ENCODE measurements at regions not wholly inside any gene's neighbourhood (a gene's known extent, or its start where the extent isn't known, plus 50 kb on each side); places are given as distances from the start of the nearest gene placed in this dataset.

DNA sequence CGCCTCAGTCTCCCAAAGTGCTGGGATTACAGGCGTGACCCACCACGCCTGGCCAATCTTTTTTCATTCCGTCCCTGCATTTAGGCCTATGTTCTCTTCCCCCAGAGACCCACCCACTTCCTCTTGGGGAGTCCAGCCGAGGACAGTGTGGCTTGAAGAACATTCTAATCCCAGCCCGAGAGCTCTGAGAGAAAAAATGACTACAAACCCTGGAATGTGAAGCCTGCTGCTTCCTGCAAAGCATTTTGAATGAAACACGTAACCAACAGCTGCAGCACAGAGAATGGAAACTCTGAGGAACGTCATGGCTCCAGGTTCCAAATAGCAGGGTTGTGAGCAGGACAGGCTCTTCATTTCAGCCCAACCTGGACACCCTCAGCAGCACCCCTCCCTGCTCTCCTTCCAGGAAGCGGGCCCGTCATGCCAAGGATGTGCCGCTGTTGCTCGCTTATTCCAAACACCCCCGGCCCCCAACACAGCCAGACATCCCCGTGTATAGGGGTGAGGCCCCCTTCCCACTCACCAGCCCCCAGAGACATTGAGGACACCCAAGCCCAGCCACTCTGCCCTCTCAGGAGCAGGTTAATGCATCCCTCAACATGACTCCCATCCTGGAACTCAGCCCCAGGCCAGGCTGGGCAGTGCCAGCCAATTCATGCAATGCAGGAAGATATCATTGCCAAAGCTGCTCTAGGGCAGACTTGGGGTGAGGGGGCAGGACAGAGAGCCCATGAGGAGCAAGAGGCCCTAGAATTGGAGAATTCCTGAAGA lies 139.8 kb downstream of the ZFP36L2 start:
- peak; percentile 99 for DNase-seq (ENCODE audit: low read depth)

- peak; percentile 61 for DNase-seq (ENCODE audit: low read depth)
Measured at GRCh38 chr2:43085929-43086328, 140.5 kb downstream of the ZFP36L2 start.

DNA sequence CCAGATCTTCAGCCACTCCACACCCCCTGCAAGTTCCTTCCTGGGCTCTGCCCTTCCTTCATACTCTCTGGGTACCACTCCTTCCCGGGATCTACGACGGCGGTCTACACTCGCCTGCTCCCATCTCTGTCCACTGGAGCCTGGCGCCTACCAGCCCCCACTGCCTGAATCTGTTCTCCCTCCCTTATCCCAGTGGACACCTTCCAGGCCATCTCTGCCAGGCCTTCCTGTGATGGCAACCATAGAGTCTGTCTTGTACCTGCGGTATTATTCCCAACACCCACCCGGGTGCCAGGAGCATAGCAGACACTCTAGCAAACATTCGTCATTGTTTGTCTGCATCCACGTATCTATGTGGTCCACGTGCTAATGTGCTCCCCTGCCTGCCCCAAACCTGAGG lies 140.9 kb downstream of the ZFP36L2 start:
- DNase-seq (ENCODE audit: low read depth) = no peak

DNA sequence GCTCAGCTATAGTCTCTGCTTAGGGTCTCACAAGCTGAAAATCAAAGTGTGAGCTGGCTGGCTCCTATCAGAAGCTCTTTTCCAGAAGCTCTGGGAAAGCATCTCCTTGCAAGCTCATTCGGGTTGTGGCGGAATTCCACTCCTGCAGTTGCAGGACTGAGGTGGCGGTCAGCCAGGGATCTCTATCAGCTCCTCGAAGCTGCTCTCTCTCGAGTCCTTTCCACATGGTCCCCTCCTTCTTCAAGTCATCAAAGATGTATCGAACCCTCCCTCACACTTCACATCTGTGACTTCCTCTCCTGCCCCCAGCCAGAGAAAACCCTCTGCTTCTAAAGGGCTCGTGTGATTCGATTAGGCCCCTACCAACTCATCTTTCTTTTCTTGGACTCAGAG lies 141.7 kb downstream of the ZFP36L2 start:
- peak; percentile 80 for DNase-seq (ENCODE audit: low read depth)

DNA sequence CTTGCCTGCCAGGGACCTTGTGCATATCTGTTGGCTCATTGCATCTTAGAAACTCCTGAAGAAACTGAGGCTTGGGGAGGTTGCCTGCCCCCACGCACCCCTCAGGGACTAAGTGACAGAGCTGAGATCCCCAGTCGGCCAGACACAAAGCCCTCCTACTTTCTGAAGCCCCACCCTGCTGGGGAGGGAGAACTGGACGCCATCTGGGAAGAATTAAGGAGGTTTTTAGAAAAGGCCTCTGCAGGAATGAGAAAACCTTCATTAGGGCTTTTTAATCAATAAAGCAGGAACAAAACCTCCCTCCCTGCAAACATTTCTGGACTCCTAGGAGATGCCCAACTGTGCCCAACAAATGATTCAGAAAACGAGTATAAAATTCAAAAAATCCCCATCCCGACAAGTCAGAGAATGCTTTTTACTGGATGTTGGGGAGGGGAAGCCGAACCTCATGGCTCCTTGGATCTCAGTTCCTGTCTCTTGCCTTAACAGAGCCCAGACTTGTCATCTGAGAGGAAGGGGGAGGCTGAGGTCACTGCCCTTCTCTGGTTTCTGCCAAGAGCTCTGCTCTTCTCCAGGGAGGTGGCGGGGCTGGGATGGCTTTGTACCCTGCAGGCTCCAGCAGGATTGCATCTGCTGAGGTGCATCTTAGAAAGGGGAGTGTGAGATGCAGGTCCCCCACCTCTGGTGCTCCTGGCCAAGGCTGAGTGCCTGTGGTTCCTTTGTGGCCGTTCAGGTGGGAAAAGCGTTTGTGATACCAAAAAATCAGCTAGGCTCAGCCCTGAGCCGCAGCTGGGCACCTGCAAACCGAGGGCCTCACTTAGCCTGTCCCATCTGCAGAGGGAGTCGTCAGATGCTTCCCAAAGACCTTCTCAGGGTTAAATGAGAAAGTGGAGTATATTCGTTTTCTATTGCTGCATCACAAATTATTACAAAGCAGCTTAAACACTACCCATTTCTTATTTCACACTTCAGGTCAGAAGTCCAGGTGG lies 142.4 kb downstream of the ZFP36L2 start:
- DNase-seq (ENCODE audit: low read depth) = peak; percentile 72

- no peak for DNase-seq (ENCODE audit: low read depth)
Measured at GRCh38 chr2:43082903-43083677, 143.3 kb downstream of the ZFP36L2 start.

GRCh38 chr2:43082111-43082894 lies 144.1 kb downstream of the ZFP36L2 start:
- DNase-seq (ENCODE audit: low read depth) = peak; percentile 92

- DNase-seq (ENCODE audit: low read depth) = no peak
Measured at GRCh38 chr2:43081131-43081765, 145.2 kb downstream of the ZFP36L2 start.

- DNase-seq (ENCODE audit: low read depth) = no peak
Measured at GRCh38 chr2:43080571-43081021, 145.8 kb downstream of the ZFP36L2 start.

- DNase-seq (ENCODE audit: low read depth) = no peak
Measured at GRCh38 chr2:43078781-43079755, 147.3 kb downstream of the ZFP36L2 start.

DNA sequence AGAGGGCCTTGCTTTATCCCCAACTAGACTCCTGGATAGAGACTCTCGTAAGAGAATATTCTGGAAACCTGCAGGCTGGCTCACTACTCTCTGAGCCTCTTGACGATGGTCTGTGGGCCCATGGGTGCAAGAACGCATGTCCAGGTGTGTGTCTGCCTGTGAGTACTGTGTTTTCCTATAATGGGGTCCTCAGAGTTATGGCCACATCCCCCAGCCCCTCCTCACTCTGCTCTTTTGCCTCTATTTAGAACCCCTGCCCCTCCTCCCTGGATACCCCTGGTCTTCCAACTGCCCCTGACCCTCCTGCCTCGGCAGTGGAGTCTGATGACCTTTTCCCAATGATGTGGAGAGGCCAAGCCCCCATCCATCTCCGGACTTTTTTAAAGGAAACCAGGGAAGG lies 148.1 kb downstream of the ZFP36L2 start:
- DNase-seq (ENCODE audit: low read depth) = no peak

DNA sequence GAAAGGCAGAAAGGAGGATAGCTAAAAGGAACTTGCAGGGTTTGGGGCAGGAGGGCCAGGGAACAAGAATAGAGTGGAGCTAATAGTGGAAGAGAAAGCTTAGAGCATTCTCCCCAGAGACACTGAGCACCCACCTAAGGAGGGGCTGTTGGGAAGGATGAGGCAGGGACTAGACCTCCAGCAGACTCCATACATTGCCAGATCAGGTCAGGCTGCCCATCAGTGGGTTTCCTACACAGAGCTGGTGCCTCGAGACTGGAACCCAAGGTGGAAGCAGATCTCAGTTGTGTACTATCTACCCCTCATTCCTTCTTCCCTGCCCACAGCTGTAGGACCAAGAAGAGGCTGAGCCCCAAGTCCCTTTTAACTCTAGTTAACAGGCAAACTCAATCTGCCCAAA lies 148.5 kb downstream of the ZFP36L2 start:
- no peak for DNase-seq (ENCODE audit: low read depth)

GRCh38 chr2:43076676-43077075 lies 149.7 kb downstream of the ZFP36L2 start:
- DNase-seq (ENCODE audit: low read depth) = no peak

DNA sequence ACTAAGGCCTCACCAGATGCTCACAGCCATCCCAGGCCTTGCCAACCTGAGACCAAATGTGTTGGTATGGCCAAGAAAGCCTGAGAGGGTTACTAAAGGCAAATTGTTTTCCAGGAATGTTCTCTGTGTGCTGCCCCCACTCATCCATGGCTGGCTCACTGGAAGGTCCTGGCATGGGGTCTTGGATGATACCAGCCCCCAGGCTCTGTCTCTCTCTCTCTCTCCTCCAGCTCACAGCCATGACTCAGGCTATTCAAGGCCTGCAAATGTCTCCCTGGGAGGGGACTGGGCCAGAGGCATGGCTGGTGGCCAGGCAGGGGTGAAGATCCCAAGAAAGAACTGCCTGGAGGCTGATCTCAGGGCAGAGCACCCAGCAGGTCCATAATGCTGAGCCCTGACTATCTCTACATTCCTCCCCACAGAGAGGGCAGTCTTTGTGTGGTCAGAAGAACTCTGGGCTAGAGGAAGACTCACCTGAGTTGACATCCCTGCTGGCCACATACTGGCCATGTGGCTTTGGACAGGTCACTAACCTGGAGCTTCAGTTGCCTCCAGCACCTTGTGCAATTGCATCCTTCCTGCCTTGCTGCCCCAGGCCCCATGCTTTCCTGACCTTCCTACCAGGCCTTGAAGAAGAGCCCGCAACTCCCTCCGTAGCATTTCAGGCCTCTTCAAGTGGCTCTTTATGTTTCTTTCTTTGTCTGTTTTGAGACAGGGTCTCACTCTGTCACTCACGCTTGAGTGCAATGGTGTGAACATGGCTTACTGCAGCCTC lies 150.4 kb downstream of the ZFP36L2 start:
- DNase-seq (ENCODE audit: low read depth) = peak; percentile 81

DNA sequence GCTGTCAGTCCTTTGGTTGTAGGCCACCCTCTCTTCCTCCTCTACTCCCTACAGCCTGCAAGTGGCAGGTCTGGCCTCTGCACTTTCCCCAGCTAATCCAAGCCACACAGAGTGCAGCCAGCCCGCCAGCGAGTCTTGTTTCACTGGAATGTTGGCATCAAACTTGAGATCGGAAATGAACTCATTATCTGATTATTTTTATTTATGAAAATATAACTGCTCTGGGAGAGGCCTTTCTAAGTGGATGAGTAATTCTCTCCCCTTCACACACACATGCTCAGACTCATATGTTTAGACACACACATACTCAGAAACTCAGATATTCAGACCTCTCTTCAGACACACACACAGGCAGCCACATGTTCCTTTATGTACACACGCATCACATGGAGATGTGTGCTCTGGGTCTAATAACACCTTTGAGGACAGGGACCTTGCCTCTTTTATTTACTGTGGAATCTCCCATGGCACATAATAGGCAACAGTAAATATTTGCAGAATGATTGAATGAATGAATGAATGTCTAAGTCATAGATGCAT lies 151.3 kb downstream of the ZFP36L2 start:
- DNase-seq (ENCODE audit: low read depth) = peak; percentile 98

GRCh38 chr2:43074592-43075053 lies 151.8 kb downstream of the ZFP36L2 start:
- no peak for DNase-seq (ENCODE audit: low read depth)

- DNase-seq (ENCODE audit: low read depth) = no peak
Measured at GRCh38 chr2:43074052-43074451, 152.4 kb downstream of the ZFP36L2 start.

- peak; percentile 87 for DNase-seq (ENCODE audit: low read depth)
Measured at GRCh38 chr2:43073401-43073825, 153.0 kb downstream of the ZFP36L2 start.
